HFF-Myc (cell line): ENCODE measurements at regions not wholly inside any gene's neighbourhood (a gene's known extent, or its start where the extent isn't known, plus 50 kb on each side); places are given as distances from the start of the nearest gene placed in this dataset.
"Not testable (repeated sequence)": the region's sequence is repeated elsewhere in the genome, so short reads cannot be mapped to it uniquely, and the experiment has no call there.

ENCODE experiments used
- DNase-seq: peaks from one replicate; pipeline ENCODE4 v3.0.0-alpha.2; 2011; ENCODE audit warnings: low read depth; ENCODE audit errors: extremely low read depth
- H3K4me3 ChIP-seq: replicated peaks from 2 replicates; pipeline ENCODE4 v1.5.1; 2011; ENCODE audit warnings: low read depth, mild to moderate bottlenecking, control low read depth, low read length
- TF ChIP-seq, protein P1 (sequence below): IDR thresholded peaks from 2 replicates; pipeline ENCODE4 v1.5.1; 2012; ENCODE audit warnings: mild to moderate bottlenecking, low read depth, low read length, control low read depth; ENCODE audit errors: missing control alignments

DNA sequence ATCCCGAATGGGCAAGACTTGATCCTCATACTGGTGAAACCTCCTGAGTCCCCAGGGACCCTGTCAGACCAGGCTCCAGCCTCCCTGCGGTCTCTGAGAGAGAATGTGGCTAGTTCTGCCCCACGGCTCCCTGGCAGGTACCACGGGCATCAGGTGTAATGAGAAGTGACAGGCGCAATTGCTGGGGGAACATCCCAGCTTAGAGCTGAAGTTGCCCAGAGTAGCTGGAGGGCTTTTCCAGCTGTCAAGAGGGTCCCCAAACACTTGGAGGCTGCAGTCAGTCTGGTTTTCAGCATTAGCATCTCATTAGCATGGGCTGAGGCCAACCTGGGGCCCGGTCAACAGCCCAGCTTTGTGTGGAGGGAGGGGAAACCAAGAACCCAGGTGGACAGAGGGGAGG lies 100.0 kb upstream of the TMEM132E start:
- DNase-seq = no peak
- TF ChIP-seq, protein P1, sequence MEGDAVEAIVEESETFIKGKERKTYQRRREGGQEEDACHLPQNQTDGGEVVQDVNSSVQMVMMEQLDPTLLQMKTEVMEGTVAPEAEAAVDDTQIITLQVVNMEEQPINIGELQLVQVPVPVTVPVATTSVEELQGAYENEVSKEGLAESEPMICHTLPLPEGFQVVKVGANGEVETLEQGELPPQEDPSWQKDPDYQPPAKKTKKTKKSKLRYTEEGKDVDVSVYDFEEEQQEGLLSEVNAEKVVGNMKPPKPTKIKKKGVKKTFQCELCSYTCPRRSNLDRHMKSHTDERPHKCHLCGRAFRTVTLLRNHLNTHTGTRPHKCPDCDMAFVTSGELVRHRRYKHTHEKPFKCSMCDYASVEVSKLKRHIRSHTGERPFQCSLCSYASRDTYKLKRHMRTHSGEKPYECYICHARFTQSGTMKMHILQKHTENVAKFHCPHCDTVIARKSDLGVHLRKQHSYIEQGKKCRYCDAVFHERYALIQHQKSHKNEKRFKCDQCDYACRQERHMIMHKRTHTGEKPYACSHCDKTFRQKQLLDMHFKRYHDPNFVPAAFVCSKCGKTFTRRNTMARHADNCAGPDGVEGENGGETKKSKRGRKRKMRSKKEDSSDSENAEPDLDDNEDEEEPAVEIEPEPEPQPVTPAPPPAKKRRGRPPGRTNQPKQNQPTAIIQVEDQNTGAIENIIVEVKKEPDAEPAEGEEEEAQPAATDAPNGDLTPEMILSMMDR = no peak
- no peak overlapping the region for H3K4me3 ChIP-seq

DNA sequence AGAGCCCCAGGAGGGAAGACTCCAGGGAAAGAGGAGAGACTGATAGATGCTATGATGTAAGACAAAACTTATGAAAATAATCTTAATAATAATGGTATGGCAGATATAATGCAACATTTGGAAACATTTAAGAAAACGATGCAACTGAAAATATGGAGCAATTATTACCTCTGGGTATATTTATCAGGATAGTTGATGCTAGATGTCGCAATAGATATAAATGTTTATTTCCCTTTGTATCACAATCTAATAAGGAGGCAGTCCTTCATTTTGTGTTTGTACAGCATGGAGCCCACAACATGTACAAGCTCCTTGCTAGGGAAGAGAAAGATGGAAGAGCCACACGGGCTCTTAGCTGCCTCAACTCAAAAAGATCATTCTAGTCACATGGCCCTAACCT lies 101.1 kb upstream of the TMEM132E start:
- TF ChIP-seq, protein P1 = no peak
- no peak overlapping the region for H3K4me3 ChIP-seq
- no peak for DNase-seq

DNA sequence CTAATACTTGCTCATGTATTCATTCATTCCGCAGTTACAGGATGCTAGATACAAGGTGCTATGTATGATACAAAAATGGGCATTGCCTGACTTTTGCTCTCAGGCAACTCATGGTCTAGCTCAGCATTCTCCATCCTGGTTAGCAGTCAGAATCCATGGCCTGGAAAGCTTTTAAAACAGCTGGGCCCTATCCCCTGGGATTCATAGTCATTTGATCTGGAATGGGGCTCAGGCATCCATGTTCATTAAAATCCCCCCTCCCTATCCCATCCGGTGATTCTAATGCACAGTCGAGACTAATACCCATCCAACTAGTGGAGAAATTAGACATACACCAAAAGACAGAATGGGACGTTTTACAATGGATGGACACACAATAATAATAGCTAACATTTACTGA lies 104.1 kb upstream of the TMEM132E start:
- H3K4me3 ChIP-seq = no peak overlapping the region
- TF ChIP-seq, protein P1 = no peak
- no peak for DNase-seq

DNA sequence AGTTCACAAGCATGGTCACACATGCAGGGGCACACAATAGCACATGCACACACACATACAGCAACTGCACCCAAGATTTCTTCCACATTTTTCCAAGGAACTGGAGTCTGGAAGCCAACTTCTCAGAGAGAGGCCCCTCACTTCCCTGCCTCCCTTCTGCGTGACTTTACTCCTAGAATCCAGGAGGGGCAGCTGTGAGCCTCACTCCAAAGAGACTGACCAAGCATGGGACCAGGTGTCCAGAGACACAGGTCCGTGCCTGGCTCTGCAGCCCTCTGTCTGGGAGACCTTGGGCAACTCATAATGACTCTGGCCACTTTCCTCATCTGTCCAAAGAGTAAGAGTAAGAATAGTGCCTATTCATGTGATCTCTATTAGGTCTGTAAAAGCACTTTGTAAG lies 104.7 kb upstream of the TMEM132E start:
- no peak overlapping the region for H3K4me3 ChIP-seq
- no peak for DNase-seq
- TF ChIP-seq, protein P1 = no peak

DNA sequence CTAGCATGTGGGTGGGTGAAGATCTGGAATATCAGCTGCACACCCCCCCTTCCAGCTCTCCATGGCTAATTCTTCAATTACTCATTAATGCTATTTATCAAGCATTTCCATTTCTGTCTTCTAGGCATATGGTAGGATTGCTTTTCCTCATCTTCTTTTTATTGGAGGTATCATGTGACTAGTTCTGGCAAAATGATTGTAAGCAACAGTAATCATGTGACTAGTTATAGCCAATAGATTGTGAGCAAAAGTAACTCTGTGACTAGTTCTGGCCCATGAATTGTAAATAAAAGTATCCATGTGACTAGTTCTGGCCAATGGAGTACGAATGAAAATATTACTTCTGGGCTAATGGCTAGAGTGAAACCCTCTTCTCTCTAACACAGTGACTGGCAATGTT lies 107.0 kb upstream of the TMEM132E start:
- TF ChIP-seq, protein P1 = no peak
- no peak for DNase-seq
- H3K4me3 ChIP-seq = no peak overlapping the region

DNA sequence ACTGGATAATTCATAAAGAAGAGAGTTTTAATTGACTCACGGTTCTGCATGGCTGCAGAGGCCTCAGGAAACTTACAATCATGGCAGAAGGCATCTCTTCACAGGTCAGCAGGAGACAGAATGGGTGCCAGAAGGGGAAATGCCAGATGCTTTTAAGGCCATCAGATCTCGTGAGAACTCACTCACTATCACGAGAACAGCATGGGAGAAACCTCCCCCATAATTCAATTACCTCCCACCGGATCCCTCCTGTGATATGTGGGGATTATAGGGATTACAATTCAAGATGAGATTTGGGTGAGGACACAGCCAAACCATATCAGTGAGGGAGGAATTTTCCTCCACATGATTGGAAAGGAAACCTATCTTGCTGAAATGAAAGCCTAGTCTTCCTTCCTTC lies 108.1 kb upstream of the TMEM132E start:
- not testable (repeated sequence) for DNase-seq, H3K4me3 ChIP-seq

DNA sequence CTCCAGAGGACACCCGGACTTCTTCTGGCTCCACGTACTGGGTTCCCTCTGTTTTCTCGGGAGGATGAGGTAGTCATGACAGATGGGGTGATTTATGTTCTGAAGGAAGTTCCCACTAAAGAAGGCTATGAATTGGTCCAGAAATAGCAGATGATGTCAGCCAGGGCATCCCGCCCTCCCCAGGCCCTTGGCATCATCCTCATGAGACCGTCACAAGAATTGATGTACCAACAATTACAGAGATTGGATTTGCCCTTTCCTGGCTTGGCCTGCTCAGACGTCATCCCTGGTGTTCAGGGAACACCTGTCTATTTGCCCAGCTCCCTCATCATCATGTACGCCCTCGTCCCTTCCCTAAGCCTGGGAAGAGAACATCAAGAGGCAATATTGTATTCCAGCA lies 102.8 kb upstream of the CCL1 start:
- no peak overlapping the region for H3K4me3 ChIP-seq
- no peak for DNase-seq
- TF ChIP-seq, protein P1 = no peak
